D721Med (cell line): ENCODE measurements at regions not wholly inside any gene's neighbourhood (a gene's known extent, or its start where the extent isn't known, plus 50 kb on each side); places are given as distances from the start of the nearest gene placed in this dataset.

Experiments
- DNase-seq: peaks from one replicate; pipeline ENCODE4 v3.0.0; 2011; ENCODE audit warnings: low spot score; ENCODE audit not compliant: insufficient read length
- FAIRE-seq: peaks from 2 replicates; lab custom pipeline; 2011; peaks lifted over from hg19 to GRCh38; lab: Jason Lieb, UNC
- CTCF ChIP-seq: IDR thresholded peaks from 2 replicates; pipeline ENCODE4 v1.5.1; 2012; ENCODE audit warnings: mild to moderate bottlenecking, control low read depth; ENCODE audit not compliant: insufficient read depth; ENCODE audit errors: missing control alignments

GRCh38 chr2:80887841-80888378, 583.4 kb upstream of the LRRTM1 start:
- no peak for DNase-seq
- TF ChIP-seq CTCF, result no peak
- no peak for FAIRE-seq

GRCh38 chr2:80874374-80874773, 569.8 kb upstream of the LRRTM1 start:
- FAIRE-seq (no peak), DNase-seq (no peak)
- no peak for TF ChIP-seq CTCF

- DNase-seq (no peak), FAIRE-seq (no peak)
- TF ChIP-seq CTCF, result no peak
These were observed 565.4 kb upstream of the LRRTM1 start for GRCh38 chr2:80869858-80870438.

- no peak for TF ChIP-seq CTCF
- DNase-seq (no peak), FAIRE-seq (no peak)
These were observed 558.7 kb upstream of the LRRTM1 start for GRCh38 chr2:80863147-80863714.

GRCh38 chr2:80858965-80859364, 554.4 kb upstream of the LRRTM1 start:
- TF ChIP-seq CTCF, result no peak
- no peak for FAIRE-seq
- DNase-seq, result no peak

GRCh38 chr2:80856227-80856626, 551.7 kb upstream of the LRRTM1 start:
- FAIRE-seq (no peak), DNase-seq (no peak)
- no peak for TF ChIP-seq CTCF

- FAIRE-seq, result no peak
These were observed 550.3 kb upstream of the LRRTM1 start for GRCh38 chr2:80854831-80855230.

More at GRCh38 chr2:80854831-80855230, 550.3 kb upstream of the LRRTM1 start:
- TF ChIP-seq CTCF, result no peak
- no peak for DNase-seq
